GM12875 (cell line): ENCODE measurements at regions not wholly inside any gene's neighbourhood (a gene's known extent, or its start where the extent isn't known, plus 50 kb on each side); places are given as distances from the start of the nearest gene placed in this dataset.
"Not testable (repeated sequence)": the region's sequence is repeated elsewhere in the genome, so short reads cannot be mapped to it uniquely, and the experiment has no call there.

Experiments used
- H3K4me3 ChIP-seq: one replicate; pipeline ENCODE4 v1.5.1; 2011; ENCODE audit warnings: low read depth, low read length, control low read depth
- TF ChIP-seq, protein P1 (sequence below): IDR thresholded peaks from 2 replicates; pipeline ENCODE4 v1.5.1; 2011; ENCODE audit warnings: low read depth, mild to moderate bottlenecking, control low read depth, inconsistent platforms, low read length, moderate library complexity, borderline replicate concordance; ENCODE audit not compliant: insufficient read depth

DNA sequence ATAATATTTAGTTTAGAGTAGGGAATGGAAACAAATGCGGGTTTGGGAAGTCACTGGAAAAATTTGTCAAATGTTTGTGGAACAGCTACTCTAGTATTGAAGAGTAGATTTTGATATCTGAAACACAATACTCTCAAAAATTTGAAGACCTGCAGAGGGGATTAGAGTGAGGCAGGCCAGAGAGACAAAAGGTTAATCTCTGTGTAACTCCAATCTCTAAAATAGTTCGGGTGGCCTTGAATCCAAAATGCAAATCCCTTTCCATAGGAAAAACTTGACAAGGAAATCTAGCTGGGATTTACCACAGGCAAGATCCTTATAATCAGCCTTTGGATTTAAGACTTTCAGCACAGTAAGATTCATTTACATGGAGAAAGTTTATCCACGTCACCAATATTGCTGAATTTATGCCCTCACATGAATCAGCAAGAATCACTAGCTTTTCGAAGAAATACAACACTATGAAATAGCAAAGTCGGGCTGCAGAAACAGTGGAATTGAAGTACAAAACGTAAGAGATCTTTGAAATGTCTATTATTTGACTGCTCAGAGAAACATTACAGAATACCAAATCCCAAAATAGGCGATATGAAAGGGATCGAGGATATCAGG, 423.7 kb upstream of the ZNF804A start:
- TF ChIP-seq, protein P1, sequence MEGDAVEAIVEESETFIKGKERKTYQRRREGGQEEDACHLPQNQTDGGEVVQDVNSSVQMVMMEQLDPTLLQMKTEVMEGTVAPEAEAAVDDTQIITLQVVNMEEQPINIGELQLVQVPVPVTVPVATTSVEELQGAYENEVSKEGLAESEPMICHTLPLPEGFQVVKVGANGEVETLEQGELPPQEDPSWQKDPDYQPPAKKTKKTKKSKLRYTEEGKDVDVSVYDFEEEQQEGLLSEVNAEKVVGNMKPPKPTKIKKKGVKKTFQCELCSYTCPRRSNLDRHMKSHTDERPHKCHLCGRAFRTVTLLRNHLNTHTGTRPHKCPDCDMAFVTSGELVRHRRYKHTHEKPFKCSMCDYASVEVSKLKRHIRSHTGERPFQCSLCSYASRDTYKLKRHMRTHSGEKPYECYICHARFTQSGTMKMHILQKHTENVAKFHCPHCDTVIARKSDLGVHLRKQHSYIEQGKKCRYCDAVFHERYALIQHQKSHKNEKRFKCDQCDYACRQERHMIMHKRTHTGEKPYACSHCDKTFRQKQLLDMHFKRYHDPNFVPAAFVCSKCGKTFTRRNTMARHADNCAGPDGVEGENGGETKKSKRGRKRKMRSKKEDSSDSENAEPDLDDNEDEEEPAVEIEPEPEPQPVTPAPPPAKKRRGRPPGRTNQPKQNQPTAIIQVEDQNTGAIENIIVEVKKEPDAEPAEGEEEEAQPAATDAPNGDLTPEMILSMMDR = no peak
- H3K4me3 ChIP-seq = no peak overlapping the region

DNA sequence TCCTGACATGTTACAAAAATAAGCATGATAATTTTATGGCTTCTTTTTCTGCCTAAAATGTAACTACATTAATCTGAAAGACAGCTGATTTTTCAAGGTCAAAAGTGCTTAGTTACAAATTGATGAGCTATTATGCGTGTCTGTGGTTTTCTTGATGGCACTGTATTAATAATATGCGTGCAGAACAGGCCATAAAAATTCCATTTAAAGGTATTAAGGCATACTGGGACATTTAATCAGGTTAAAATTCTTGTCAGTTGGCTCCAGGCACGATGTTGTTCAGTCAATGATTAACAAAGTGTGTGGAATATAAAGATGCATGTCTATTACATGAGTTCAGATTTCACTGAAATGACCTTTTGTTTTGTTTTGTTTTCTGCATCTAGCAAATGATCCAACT, 420.1 kb upstream of the ZNF804A start:
- TF ChIP-seq, protein P1 = no peak
- no peak overlapping the region for H3K4me3 ChIP-seq

DNA sequence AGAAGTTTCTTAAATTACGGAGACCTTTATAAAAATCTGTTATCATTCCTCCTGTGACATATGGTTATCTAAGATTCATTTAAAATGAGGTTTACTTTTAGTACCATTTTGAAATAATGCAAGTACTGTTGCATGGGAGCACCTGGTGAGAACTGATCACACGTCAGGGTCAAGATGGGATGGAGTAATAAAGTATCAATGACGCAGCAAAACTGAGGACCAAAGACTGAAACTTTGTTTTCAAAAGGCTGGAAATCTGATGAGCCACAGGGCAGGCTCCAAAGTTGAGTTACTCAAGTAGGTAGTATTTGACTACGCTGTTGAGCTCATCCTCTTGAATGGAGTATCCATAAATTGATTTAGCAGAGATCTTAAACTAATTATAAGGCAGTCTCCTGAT, 411.9 kb upstream of the ZNF804A start:
- H3K4me3 ChIP-seq = no peak overlapping the region
- TF ChIP-seq, protein P1 = no peak

DNA sequence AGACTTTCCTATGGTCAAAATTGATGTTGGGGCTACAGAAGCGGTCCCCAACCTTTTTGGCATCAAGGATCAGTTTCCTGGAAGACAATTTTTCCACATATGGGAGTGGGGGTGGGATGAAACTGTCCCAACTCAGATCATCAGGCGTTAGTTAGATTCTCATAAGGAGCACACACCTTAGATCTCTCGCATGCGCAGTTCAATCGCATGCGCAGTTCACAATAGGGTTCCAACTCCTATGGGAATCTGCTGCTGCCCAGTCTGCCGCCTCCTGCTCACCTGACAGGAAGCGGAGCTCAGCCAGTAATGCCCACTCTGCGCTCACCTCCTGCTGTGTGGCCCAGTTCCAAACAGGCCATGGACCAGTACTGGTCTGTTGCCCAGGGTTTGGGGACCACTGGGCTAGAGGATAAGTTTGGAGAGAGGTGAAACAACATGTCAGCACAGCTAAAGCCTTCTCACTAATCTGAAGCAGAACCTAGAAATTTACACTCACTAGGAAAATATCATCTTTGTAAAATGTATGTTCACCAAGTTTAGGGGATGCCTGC, 410.8 kb upstream of the ZNF804A start:
- TF ChIP-seq, protein P1 = no peak
- H3K4me3 ChIP-seq = no peak overlapping the region

DNA sequence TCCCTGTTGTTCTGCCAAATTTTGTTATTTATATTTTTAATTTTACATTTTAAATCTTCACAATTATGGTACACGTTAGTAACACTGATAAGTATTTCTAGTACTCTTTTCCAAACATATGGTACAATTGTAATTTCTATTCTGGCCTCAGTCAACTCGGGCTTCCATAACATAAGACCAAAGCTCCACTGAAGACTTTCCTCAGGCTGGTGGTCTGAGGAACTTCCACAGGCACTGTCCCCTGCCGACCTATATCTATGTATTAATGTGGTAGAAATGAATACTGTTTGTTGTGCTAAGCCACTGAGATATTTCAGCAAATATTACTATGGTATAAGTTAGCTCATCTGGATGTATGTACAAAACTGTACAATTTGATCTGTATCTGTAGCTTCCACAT, 407.6 kb upstream of the ZNF804A start:
- TF ChIP-seq, protein P1 = no peak
- no peak overlapping the region for H3K4me3 ChIP-seq

DNA sequence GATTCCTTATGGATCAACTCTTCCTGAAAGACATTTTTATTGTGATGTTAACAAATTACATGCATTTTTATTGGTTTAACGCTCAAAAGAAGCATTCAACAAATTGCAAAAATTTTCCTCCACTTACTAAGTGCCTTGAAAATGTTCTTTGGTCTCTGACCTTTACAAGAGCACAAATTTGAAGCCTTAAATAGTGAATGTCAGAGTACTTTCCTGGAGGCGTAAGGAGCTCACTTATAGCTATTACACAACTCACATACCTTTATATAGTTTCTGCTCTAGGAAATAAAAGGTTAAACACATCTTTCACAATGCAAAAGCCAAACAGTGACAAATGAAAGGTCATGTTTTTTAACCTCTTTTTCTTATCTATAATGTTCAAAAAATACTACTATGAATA, 405.7 kb upstream of the ZNF804A start:
- no peak overlapping the region for H3K4me3 ChIP-seq
- TF ChIP-seq, protein P1 = no peak

DNA sequence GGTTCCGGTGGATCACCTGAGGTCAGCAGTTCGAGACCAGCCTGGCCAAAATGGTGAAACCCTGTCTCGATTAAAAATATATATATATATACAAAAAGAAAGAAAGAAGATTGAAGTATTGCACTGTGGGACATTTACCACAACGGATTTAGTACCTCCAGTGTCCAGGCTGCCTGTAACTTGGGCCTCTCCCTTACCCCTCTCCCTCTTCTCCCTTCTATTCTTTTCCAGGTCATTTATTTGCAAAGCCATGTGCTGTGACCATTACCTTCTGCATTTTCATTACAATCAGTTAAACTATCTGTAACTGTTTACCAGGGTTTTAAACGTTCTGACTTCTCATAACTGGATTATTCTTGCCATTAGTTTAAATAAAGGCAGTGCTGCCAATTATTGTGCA, 400.9 kb upstream of the ZNF804A start:
- H3K4me3 ChIP-seq = no peak overlapping the region
- TF ChIP-seq, protein P1 = no peak

DNA sequence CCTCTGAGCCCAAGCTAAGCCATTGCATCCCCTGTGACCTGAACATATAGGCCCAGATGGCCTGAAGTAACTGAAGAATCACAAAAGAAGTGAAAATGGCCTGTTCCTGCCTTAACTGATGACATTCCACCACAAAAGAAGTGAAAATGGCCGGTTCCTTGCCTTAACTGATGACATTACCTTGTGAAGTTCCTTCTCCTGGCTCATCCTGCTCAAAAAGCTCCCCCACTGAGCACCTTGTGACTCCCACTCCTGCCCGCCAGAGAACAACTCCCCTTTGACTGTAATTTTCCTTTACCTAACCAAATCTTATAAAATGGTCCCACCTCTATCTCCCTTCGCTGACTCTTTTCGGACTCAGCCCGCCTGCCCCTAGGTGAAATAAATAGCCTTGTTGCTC, 399.5 kb upstream of the ZNF804A start:
- not testable (repeated sequence) for H3K4me3 ChIP-seq
